Islet precursor cell (in vitro differentiated cells): ENCODE measurements at regions not wholly inside any gene's neighbourhood (a gene's known extent, or its start where the extent isn't known, plus 50 kb on each side); places are given as distances from the start of the nearest gene placed in this dataset.

Experiments
- DNase-seq: peaks from one replicate; pipeline ENCODE4 v3.0.0-alpha.2; 2018

DNA sequence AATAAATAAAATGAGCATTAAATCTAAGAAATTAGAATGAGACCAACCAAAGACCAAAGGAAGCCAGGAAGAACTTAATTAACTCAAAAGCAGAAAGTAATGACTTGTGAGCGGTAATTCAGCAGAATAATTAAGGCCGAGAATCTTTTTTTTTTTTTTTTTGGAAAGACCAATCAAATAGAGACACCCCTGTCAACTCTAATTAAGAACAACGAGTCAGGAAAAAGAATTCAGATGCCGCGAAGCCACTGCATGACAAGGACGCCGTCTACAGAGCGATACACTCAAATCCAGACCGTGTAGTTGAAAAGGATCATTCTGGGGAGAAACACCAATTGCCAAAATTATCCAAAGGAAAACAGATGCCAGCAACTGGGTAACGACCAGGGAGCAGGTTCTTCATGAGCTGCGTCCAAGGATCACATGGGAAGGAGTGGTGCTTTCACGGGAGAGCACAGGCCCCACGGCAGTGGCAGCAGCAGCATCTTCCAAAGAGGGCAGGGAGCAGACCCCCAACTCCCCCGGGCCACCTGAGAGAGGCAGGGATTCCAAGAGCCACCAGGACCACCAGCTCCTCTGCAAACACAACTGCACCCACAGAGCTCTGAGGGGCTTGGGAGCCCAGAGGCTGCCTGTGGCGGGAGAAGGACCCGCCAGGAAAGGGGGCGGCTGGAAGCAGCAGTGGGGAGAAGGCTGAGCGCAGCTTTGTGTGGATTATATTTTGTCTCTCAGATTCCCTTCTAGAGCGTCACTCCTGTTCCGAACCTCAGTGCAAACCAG lies 469.8 kb downstream of the BRD1 start:
- peak; percentile 36 for DNase-seq

DNA sequence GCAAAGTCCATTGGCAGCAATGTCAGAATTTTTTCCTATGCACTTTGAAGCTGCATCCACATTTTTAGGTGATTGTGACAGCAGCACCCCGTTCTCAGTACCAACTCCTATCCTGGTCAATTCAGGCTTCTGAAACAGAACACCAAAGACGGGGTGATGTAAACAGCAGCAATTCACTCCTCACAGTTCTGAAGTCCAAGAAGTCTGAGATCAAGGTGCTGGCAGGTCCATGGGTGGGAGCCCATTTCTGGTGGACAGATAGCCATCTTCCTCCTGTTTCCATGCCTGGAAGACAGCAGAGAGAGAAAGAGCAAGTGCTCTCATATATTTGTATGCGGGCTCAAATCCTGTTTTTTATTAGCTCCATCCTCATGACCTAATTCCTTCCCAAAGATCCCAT lies 471.2 kb downstream of the BRD1 start:
- peak; percentile 12 for DNase-seq

DNA sequence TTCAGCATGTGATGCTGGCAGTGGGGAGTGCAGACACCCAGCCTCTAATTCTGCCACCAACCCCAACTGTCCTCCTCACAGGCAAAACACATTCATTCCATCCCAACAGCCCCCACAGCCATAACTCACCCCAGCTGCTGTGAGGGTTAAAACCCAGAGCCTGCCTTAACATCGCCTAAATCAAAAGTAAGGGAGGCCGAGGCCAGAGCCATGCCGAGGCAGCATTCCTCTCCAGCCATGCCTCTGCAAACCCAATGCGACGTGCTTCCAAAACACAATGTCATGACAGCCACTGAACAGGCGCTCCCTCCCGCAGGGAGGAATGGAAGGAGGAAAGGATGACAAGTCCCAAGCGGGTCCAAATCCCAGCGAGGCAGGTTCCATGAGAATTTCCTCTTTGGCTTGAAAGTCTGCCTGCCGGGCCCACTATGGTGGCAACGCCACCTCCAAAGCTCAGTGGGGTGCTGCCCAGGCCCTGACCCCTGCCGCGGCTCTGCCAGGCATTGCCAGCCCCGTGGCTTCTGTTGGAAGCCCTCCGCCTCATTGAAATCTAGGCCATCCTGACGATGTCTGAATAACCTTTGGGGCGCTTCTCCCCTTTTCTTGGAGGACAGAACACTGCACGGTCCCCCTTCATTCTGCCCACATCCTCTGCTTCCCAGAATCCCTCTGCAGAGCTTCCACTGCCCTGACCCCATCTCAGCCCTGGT lies 472.3 kb downstream of the BRD1 start:
- peak; percentile 54 for DNase-seq

DNA sequence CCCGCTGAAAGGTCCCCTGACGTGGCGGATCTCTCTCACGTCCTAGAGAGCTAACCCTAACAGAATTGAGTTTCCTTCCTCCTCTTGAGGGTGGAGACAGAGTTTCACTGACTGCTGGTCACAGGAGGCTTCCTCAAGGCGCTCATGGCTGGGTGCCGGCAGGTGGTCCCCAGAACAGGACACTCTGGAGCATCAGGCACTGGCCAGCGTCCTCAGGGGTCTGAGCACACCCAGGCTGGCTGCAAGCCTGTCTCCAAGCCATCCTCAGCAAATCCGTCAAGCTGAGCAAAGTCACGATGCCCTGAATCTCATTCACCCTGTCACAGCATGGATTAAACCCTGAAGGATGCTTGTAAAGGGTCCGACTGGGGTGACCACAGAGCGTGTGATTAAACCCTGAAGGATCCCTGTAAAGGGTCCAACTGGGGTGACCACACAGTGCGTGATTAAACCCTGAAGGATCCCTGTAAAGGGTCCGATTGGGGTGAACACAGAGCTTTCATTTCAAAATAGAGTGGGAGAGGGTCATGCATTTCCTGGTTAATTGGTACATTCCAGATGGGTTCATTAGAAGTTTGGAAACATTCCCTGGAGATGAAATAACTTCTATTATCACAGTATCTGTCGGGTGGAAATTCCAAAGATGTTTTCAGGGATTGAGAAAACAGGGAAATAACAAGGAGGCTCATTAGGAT lies 473.0 kb downstream of the BRD1 start:
- DNase-seq, result peak; percentile 47

DNA sequence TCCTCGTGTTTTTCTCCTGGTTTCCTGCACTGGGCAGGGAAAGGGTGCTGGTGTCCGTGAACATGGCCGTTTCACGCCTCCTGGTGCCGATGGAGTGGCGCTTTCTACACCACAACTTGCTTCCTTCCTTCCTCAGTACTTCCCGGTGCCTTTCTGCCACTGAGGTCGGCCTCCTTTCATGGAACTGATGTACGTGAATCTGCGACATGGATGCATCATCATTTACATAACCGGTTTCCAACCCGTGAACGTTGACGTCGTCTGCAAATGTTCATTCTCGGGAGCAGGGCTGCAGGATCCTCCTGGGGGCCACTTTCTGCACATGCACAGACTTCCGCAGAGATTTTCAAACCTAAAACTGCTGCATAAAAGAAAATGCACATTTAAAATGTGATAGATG lies 474.4 kb downstream of the BRD1 start:
- DNase-seq, result peak; percentile 20

DNA sequence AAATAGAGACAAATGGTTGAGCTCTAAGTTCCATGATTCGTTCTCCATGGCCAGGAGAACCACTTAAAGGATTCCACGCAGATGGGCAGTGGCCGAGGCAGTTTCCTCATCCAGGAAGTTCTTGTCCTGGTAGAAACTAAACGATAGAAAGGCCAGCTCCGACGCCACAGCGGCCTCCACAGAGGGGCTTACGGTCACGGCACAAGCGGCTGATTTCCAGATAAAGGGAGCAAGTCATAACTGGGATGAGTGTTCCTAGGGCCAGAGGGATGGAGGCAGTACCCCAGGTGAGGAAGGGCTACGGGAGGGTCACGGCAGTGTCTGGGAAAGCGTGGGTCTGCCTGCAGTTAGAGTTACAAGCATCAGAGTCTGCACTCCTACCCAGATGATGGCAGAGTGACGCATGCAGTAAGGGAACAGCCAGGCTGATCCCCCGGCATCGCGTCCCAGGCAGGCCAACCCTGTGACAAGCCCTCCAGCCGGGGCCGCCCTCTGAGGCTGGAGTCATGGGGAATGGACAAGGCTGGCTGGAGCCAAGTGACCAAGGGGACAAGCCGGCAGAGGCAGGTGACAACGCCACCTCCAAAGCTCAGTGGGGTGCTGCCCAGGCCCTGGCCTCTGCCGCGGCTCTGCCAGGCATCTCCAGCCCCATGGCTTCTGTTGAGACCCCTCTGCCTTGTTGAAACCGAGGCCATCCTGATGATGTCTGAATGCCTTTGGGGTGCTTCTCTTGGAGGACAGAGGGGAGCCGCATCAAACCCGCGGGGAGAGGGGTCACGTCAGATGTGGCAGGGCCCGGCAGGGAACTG lies 475.1 kb downstream of the BRD1 start:
- peak; percentile 55 for DNase-seq

- peak; percentile 65 for DNase-seq
Measured at GRCh38 chr22:49351761-49352227, 475.9 kb downstream of the BRD1 start.

DNA sequence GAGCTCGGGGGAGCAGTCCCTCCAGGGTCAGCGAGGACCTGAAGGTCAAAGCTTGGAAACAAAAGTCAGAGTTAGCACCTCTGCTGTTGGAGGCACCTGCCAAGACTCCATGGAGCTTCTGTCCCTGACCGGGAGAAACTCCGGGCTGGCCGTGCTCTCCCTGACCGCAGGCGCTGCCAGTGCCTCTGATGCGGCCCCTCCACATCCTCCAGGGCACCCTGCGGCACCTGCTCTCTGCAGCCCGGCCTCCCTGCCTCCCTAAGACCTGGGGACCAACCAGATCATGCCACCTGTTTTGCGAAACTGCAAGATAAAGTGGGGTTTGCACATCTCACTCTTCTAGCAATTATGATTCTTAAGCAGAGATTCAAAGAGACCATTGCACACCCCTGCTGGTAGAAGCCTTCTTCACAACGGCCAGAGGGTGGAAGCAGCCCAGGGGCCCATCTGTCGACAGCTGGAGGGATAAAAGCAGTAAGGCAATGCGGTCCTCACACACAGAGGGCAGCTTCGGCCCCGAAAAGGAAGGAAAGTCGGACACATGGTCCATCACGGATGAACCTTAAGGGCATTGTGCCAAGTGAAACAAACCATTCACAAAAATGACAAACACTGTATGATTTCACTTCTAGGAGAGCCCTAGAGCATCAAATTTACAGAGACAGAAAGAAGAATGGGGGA lies 477.1 kb downstream of the BRD1 start:
- DNase-seq, result peak; percentile 36

DNA sequence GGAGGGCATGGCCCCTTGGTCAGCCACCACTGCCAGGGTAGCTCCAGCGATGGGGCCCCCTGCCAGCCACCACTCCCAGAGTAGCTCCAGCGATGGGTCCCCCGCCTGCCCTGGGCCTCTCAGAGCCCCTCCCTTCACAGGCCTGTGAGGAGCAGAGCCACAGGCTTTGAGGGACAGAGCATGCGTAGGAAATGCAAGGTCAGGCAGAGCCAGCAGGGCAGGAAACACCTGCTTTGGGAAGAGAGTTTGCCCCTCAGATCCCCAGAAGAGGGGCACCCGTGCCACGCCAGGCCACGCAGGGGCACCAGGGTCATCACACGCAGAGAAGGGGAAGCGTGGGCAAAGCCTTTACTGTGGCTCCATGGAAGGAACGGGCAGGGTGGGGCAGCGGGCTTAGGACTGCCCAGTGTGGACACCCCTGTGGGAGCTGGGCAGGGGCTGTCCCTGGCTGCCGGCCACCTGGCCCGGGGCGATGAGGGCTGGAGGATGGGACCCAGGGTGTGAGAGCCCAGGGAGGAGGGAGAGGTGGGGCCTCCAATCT lies 477.8 kb downstream of the BRD1 start:
- peak; percentile 35 for DNase-seq

DNA sequence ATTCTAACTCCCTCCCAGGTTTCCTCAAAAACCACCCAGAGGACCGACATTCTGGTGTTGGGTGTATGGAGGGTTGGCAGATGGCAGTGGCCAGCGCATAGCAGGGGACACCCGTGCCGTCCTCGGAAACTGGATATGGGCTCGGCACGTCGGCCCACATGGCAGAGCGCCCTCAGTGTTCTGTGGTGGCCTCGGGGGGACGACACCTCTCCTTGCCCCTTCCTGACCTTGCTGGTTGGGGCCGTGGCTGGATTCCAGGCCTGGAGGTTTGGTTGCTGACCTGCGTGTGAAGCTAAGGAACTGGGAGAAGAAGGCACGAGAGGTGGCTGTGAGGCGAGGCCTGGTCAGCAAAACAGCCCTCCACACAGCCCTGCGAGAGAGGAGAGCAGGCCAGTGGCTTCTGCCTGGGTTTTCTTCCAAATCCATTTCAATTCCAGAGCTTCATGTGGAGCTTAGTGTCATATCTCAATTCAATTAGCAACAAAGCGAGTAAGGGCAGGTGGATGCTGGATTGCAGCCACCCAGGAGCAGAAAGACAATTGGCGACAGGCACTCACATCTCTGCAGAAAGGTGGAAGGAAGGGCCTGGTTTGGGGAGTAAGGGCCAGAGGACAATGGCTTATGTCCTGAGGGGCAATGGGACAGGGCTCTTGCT lies 478.4 kb downstream of the BRD1 start:
- DNase-seq, result no peak

- DNase-seq, result peak; percentile 40
Measured at GRCh38 chr22:49348631-49349030, 479.0 kb downstream of the BRD1 start.

GRCh38 chr22:49347376-49347775 lies 480.3 kb downstream of the BRD1 start:
- DNase-seq, result peak; percentile 44

DNA sequence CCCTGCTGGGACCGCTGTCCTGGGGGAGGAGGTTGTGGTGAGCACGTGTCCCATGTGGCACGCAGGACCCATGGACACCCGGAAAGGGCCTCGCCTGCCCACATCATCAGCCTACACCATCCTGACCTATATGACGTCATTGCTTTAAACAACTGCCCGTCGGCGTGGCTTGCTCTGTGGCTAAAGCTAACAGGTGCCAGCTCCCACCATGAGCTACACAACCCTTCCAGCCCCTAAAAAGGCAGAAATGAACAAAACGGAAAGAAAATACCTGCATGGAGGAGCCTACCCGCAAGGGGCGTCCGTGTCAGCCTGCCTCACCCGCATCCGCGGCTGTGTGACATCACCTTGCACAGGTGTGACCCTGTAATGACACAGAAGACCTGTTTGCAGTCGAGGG lies 481.8 kb downstream of the BRD1 start:
- DNase-seq, result no peak

DNA sequence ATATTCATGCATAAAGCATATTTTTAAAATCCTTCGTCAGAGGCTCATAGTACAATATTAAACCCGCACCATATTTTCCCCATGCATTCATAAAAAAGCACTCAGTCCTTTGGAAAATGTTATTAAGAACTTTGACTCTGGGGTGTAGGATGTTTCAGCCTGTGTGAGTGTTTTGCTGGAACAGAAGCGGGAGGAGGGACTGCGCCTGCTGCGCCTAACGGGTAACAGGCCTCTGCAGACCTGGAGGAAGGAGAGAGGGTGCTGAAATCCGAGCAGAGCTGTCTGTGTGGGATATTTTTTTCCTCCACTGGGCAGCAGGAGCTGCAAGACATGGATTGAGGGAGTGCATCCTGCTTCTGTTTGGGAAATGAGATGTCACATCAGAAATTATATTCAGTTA lies 483.0 kb downstream of the BRD1 start:
- DNase-seq, result peak; percentile 30

DNA sequence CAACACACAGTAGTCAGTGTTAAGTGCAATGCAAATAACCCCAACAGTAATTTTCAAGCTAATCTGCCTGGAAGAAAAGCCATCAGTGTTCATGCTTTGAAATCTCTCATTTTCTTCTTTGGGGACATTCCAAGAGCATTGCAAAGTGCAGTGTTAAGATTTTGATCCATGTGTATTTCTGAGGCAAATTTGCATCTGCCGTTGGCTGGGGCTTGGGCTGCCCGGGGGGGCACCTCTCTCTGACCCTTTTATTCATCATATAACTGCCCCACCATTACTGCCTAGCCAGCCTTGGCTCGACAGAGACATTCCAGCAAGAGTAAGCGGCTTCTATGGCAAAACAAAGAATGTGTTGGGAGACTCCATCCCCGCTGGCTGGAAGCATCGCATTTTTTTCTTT lies 483.5 kb downstream of the BRD1 start:
- peak; percentile 21 for DNase-seq

DNA sequence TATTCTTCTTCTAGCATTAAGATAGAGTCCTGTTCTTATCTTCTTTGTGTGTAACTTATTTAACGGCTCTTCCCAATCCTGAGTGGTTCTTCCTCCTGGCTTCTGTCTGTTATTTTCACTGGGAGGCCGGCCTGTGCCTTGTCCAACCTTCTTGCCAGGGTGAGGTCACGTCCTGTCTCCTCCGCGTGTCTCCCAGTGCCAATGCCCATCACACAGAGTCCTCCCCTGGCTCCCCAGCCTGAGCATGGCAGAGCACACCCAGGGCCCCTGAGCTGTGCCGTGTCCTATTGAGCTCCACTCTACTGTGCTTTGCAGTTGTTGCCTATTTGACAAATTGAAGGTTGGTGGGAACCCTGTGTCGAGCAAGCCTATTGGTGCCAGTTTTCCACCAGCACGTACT lies 487.3 kb downstream of the BRD1 start:
- DNase-seq, result peak; percentile 33

DNA sequence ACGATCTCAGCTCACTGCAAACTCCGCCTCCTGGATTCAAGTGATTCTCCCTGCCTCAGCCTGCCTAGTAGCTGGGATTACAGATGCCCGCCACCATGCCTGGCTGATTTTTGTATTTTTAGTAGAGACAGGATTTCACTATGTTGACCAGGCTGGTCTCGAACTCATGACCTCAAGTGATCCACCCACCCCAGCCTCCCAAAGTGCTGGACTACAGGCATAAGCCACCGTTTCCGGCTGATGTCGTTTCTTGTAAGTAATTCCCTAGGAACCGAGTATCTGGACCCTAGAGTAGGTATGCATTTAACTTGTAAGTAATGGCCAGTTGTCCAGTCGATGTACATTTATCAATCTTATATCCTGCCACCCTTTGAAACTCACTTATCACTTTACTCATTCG lies 491.2 kb downstream of the BRD1 start:
- peak; percentile 22 for DNase-seq

DNA sequence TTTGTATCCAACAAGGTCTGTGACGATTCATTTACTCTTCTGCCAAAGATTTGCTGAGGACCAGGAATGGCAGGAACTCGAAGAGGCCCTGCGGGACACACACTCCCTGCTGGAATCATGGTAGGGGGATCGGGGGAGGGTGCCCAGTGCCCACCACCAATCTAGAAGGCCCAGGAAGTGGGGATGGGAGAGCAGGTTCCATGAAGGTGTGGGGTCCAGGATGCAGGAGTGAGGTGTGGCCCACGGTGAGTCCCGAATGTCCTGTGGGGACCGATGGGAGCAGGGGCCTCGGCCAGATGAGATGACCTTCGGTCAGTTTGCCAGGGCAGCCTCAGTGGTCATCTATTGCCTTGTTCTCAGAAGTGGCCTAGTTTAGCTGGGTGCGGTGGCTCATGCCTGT lies 492.7 kb downstream of the BRD1 start:
- DNase-seq, result no peak

DNA sequence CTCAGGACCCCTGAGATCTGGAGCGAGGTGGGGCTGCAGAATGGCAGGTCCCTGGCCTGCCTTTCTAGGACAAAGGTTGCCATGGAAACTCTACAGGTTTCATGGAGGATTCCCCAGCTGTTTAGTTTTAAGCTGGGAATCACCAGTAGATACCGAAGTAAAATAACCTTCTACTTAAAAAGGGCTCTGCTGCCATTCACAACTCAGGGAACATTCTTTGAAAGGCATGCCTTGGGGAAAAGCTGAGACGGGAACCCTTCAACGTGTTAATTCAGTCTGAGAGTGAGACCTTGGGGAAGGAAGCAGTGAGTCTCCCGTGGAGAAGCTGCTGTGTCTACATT lies 493.3 kb downstream of the BRD1 start:
- no peak for DNase-seq

DNA sequence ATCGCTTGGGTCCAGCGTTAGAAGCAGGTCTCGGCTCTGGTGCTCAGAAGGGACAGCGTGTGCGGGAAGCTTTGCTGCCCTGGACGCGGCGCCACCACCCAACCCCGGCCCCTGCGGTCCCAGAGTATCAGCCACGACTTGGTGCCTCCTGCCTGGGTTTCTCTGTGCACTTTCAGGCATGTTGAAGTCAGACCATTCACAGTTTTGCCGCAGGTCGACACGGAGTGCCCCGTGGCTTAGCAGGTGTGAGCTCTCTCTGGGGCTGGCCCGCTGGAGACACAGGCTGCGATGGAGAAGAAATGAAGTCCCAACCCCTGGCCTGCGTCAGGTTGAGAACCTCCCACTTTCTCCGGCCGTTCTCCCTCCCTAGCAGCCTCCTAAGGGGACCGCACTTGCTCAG lies 494.5 kb downstream of the BRD1 start:
- DNase-seq, result peak; percentile 36

DNA sequence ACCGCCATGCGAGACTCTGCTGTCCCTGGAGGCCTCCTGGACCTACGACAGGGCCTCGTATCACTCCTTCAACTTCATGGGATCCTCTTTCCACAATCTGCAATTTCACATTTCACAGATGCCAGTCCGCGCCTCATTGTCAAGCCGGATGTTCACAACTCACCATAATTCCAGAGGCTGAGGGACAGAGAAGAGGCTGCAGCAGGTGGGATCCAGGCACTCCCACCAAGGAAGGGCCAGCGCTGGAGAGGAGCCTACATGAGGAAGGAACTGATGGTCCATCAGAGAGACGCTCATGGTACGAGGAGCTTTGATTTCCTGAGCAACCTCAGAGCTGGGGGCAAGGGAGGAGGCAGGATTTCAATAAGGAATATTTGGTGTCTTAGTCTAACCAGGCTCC lies 495.0 kb downstream of the BRD1 start:
- peak; percentile 16 for DNase-seq

DNA sequence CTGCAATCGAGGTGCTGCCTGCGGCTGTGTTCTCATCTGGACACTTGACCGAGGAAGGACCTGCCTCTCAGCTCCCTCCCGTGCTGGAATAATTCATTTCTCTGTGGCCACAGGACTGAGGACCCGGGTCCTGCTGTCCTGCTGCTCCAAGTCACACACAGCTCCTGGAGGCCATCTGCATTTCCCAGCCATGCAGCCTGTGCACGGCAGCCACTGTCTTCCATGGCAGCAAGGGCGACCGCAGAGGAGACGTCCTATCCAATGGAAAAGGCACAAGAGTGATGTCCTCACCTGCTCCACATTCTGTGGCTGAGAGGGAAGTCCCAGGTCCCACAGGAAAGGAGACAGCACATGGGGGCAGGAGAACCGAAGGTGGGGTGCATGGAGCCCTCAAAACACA lies 495.8 kb downstream of the BRD1 start:
- peak; percentile 25 for DNase-seq
